D341Med (cell line): ENCODE measurements at regions not wholly inside any gene's neighbourhood (a gene's known extent, or its start where the extent isn't known, plus 50 kb on each side); places are given as distances from the start of the nearest gene placed in this dataset.

Source experiments
- DNase-seq: peaks from one replicate; pipeline ENCODE4 v3.0.0; 2012; ENCODE audit warnings: low spot score

- DNase-seq = no peak
These were observed 112.1 kb upstream of the EYS start for GRCh38 chr6:65819152-65819551.

- no peak for DNase-seq
These were observed 111.5 kb upstream of the EYS start for GRCh38 chr6:65818576-65818975.

- no peak for DNase-seq
These were observed 110.0 kb upstream of the EYS start for GRCh38 chr6:65816991-65817390.

GRCh38 chr6:65814071-65814470 lies 107.0 kb upstream of the EYS start:
- DNase-seq = no peak

- DNase-seq = no peak
These were observed 96.2 kb upstream of the EYS start for GRCh38 chr6:65803186-65803585.

- no peak for DNase-seq
These were observed 92.4 kb upstream of the EYS start for GRCh38 chr6:65799389-65799788.

GRCh38 chr6:65798280-65799014 lies 91.4 kb upstream of the EYS start:
- DNase-seq = no peak

GRCh38 chr6:65790666-65791065 lies 83.6 kb upstream of the EYS start:
- DNase-seq = no peak

- DNase-seq = peak; percentile 38
These were observed 80.8 kb upstream of the EYS start for GRCh38 chr6:65787787-65788186.

GRCh38 chr6:65786815-65787214 lies 79.8 kb upstream of the EYS start:
- peak; percentile 59 for DNase-seq

- no peak for DNase-seq
These were observed 73.7 kb upstream of the EYS start for GRCh38 chr6:65780691-65781090.

- DNase-seq = peak; percentile 55
These were observed 69.3 kb upstream of the EYS start for GRCh38 chr6:65776332-65776731.

GRCh38 chr6:65771946-65772345 lies 64.9 kb upstream of the EYS start:
- no peak for DNase-seq

GRCh38 chr6:65761890-65762289 lies 54.9 kb upstream of the EYS start:
- no peak for DNase-seq

GRCh38 chr6:65760285-65760684 lies 53.3 kb upstream of the EYS start:
- DNase-seq = no peak
